ENCODE measurements at regions not wholly inside any gene's neighbourhood (a gene's known extent, or its start where the extent isn't known, plus 50 kb on each side); places are given as distances from the start of the nearest gene placed in this dataset.

GRCh38 chr5:33180900-33181299, 259.9 kb upstream of the TARS1 start:
- no peaks in the 10 kb centered on the region for H3K79me2 ChIP-seq (ENCODE audit: control insufficient read depth, insufficient read depth, low read length)
- no peak overlapping the region for H2AFZ ChIP-seq (ENCODE audit: control insufficient read depth, low read length)
- no peak overlapping the region for H3K4me3 ChIP-seq (ENCODE audit: control insufficient read depth in 2 of 3, extremely low read depth in 1 of 3, insufficient read depth in 2 of 3, low read depth in 1 of 3, low read length in 3 of 3)
- no peak overlapping the region for H3K4me2 ChIP-seq (ENCODE audit: control insufficient read depth, extremely low read depth, insufficient read depth, low read depth, low read length)
- peak in 2 of 3 experiments; percentile 13 to 22 for TF ChIP-seq CTCF (optimal IDR thresholded peaks at IDR 0.05 in 1 of 3, IDR thresholded peaks at IDR 0.05 in 1 of 3, conservative IDR thresholded peaks at IDR 0.05 in 1 of 3; ENCODE audit: extremely low read depth in 1 of 3, insufficient read depth in 2 of 3, low read length in 3 of 3)
- TF ChIP-seq EZH2 (IDR thresholded peaks at IDR 0.05; ENCODE audit: low read length) = no peak
- H3K4me1 ChIP-seq (ENCODE audit: control insufficient read depth, extremely low read depth, insufficient read depth, low read length) = no peaks in the 10 kb centered on the region
- dilution Hi-C loops (cut with MboI; ENCODE audit: extremely low pct_ligation_motif_present, low sequenced_read_pairs) = no loop called here
- no peak for FAIRE-seq
- no peak for DNase-seq (ENCODE audit: low read depth, low spot score)
- no peaks in the 10 kb centered on the region for H3K9me1 ChIP-seq (ENCODE audit: control insufficient read depth, extremely low read depth, insufficient read depth, low read length)
- H3K9ac ChIP-seq (ENCODE audit: control insufficient read depth, extremely low read depth, insufficient read depth, low read length) = no peak overlapping the region
- no peaks in the 10 kb centered on the region for H3K36me3 ChIP-seq (ENCODE audit: control insufficient read depth in 2 of 2, extremely low read depth in 1 of 2, insufficient read depth in 2 of 2, low read length in 2 of 2)
- no peaks in the 10 kb centered on the region for H3K9me3 ChIP-seq (ENCODE audit: control insufficient read depth, low read depth, low read length)
- H4K20me1 ChIP-seq (ENCODE audit: control insufficient read depth, extremely low read depth, insufficient read depth, low read length) = no peaks in the 10 kb centered on the region
- no peaks in the 10 kb centered on the region for H3K27me3 ChIP-seq (ENCODE audit: control insufficient read depth, extremely low read depth, insufficient read depth, low read length)
- no peak overlapping the region for H3K27ac ChIP-seq (ENCODE audit: control insufficient read depth, insufficient read depth, low read length)

- dilution Hi-C loops (cut with MboI; ENCODE audit: extremely low pct_ligation_motif_present, low sequenced_read_pairs) = no loop called here
- FAIRE-seq = no peak
These were observed 257.8 kb upstream of the TARS1 start for GRCh38 chr5:33182986-33183385.

More at GRCh38 chr5:33182986-33183385, 257.8 kb upstream of the TARS1 start:
- Histone ChIP-seq H3K79me2 (ENCODE audit: control insufficient read depth, insufficient read depth, low read length) (no peaks in the 10 kb centered on the region), H4K20me1 (ENCODE audit: control insufficient read depth, extremely low read depth, insufficient read depth, low read length) (no peaks in the 10 kb centered on the region), H2AFZ (ENCODE audit: control insufficient read depth, low read length) (no peak overlapping the region), H3K9me1 (ENCODE audit: control insufficient read depth, extremely low read depth, insufficient read depth, low read length) (no peaks in the 10 kb centered on the region), H3K4me2 (ENCODE audit: control insufficient read depth, extremely low read depth, insufficient read depth, low read depth, low read length) (no peak overlapping the region), H3K9me3 (ENCODE audit: control insufficient read depth, low read depth, low read length) (no peaks in the 10 kb centered on the region), H3K4me1 (ENCODE audit: control insufficient read depth, extremely low read depth, insufficient read depth, low read length) (no peaks in the 10 kb centered on the region), H3K4me3 (ENCODE audit: control insufficient read depth in 2 of 3, extremely low read depth in 1 of 3, insufficient read depth in 2 of 3, low read depth in 1 of 3, low read length in 3 of 3) (no peak overlapping the region), H3K9ac (ENCODE audit: control insufficient read depth, extremely low read depth, insufficient read depth, low read length) (no peak overlapping the region), H3K27me3 (ENCODE audit: control insufficient read depth, extremely low read depth, insufficient read depth, low read length) (no peaks in the 10 kb centered on the region), H3K27ac (ENCODE audit: control insufficient read depth, insufficient read depth, low read length) (no peak overlapping the region), H3K36me3 (ENCODE audit: control insufficient read depth in 2 of 2, extremely low read depth in 1 of 2, insufficient read depth in 2 of 2, low read length in 2 of 2) (no peaks in the 10 kb centered on the region)
- no peak for DNase-seq (ENCODE audit: low read depth, low spot score)
- TF ChIP-seq EZH2 (IDR thresholded peaks at IDR 0.05; ENCODE audit: low read length) (no peak), CTCF (optimal IDR thresholded peaks at IDR 0.05 in 1 of 3, IDR thresholded peaks at IDR 0.05 in 1 of 3, conservative IDR thresholded peaks at IDR 0.05 in 1 of 3; ENCODE audit: extremely low read depth in 1 of 3, insufficient read depth in 2 of 3, low read length in 3 of 3) (no peak)
